WERI-Rb-1 (cell line): ENCODE measurements at regions not wholly inside any gene's neighbourhood (a gene's known extent, or its start where the extent isn't known, plus 50 kb on each side); places are given as distances from the start of the nearest gene placed in this dataset.

Source experiments
- DNase-seq: peaks from one replicate; pipeline ENCODE4 v3.0.0-alpha.2; 2020
- H3K27ac ChIP-seq: fragments of 250-450 bp; sonication (Bioruptor Pico); 2 replicates; pipeline ENCODE4 v1.5.1; 2020; ENCODE audit warnings: mild to moderate bottlenecking, moderate library complexity
- H3K27me3 ChIP-seq: fragments of 250-450 bp; sonication (Bioruptor Pico); 2 replicates; pipeline ENCODE4 v1.5.1; 2021; ENCODE audit warnings: mild to moderate bottlenecking, low read depth, moderate library complexity; ENCODE audit not compliant: insufficient read depth, severe bottlenecking
- H3K36me3 ChIP-seq: fragments of 250-450 bp; sonication (Bioruptor Pico); 2 replicates; pipeline ENCODE4 v1.5.1; 2020; ENCODE audit warnings: mild to moderate bottlenecking, moderate library complexity
- H3K4me3 ChIP-seq: 2 replicates; pipeline ENCODE4 v1.5.1; 2011; ENCODE audit warnings: low read depth, mild to moderate bottlenecking, control low read depth, low read length
- H3K9me3 ChIP-seq: fragments of 250-450 bp; sonication (Bioruptor Pico); 2 replicates; pipeline ENCODE4 v1.5.1; 2021; ENCODE audit warnings: mild to moderate bottlenecking, moderate library complexity; ENCODE audit not compliant: severe bottlenecking
- TF ChIP-seq, protein P1 (sequence below): IDR thresholded peaks from 2 replicates; pipeline ENCODE4 v1.5.1; 2011; ENCODE audit warnings: low read depth, mild to moderate bottlenecking, control low read depth, inconsistent platforms, low read length

DNA sequence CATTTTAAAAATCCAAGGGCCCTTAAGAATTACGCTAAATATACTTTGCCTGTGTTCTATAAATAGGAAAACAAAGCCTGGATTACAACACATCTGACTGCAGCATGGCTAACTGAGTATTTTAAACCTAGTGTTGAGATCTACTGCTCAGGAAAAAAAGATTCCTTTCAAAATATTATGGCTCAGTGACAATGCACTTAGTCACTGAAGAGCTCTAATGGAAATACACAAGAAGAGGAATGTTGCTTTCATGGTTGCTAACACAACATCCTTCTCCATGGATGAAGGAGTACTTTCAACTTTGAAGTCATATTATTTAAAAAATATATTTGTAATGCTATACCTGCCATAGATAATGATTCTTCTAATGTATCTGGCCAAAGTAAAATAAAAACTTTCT is 248.3 kb upstream of the NEGR1 start:
- no peak for DNase-seq
- no peaks in the 10 kb centered on the region for H3K9me3 ChIP-seq
- H3K36me3 ChIP-seq = no peaks in the 10 kb centered on the region
- TF ChIP-seq, protein P1, sequence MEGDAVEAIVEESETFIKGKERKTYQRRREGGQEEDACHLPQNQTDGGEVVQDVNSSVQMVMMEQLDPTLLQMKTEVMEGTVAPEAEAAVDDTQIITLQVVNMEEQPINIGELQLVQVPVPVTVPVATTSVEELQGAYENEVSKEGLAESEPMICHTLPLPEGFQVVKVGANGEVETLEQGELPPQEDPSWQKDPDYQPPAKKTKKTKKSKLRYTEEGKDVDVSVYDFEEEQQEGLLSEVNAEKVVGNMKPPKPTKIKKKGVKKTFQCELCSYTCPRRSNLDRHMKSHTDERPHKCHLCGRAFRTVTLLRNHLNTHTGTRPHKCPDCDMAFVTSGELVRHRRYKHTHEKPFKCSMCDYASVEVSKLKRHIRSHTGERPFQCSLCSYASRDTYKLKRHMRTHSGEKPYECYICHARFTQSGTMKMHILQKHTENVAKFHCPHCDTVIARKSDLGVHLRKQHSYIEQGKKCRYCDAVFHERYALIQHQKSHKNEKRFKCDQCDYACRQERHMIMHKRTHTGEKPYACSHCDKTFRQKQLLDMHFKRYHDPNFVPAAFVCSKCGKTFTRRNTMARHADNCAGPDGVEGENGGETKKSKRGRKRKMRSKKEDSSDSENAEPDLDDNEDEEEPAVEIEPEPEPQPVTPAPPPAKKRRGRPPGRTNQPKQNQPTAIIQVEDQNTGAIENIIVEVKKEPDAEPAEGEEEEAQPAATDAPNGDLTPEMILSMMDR = no peak
- H3K4me3 ChIP-seq = no peak overlapping the region
- H3K27me3 ChIP-seq = no peaks in the 10 kb centered on the region
- H3K27ac ChIP-seq = no peak overlapping the region

DNA sequence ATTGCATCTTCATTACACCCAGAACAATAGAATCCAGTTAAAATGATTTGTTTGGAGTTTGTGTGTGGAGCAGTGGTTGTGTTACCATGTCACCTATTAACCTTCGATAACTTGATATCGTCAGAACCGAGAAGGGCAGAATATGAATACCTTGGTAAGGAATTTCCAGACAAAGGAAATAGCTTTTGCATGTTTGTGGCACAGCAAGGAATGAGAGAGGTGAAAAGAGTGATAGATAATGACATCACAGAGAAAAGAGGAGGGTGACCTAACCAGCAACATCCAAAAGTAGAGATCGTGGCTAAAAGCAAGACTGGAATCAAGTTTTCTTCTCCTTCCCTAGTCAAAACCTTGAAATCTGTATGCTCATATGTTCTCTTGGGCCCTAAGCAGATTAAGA is 244.6 kb upstream of the NEGR1 start:
- H3K9me3 ChIP-seq = no peaks in the 10 kb centered on the region
- no peak overlapping the region for H3K4me3 ChIP-seq
- no peaks in the 10 kb centered on the region for H3K36me3 ChIP-seq
- no peak overlapping the region for H3K27ac ChIP-seq
- TF ChIP-seq, protein P1 = no peak
- H3K27me3 ChIP-seq = no peaks in the 10 kb centered on the region
- no peak for DNase-seq

DNA sequence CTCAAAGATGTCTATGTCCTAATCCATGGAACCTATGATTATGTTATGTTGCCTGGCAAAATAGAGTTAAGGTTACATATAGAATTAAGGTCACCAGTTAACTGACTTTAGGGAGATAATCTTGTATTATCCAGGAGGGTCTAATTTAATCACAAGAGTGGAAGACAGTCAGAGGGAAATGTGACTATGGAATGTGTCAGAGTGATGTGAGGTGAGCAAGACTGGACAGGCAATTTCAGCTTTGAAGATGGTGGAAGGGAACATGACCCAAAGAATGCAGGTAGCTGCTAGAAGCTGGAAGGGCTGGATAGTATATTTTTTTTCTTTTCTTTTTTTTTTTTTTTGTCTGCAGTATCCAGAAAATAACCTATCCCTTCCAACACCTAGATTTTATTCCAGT is 241.7 kb upstream of the NEGR1 start:
- Histone ChIP-seq H3K9me3 (no peaks in the 10 kb centered on the region), H3K27me3 (no peaks in the 10 kb centered on the region), H3K4me3 (no peak overlapping the region), H3K36me3 (no peaks in the 10 kb centered on the region), H3K27ac (no peak overlapping the region)
- DNase-seq = no peak
- TF ChIP-seq, protein P1 = no peak

DNA sequence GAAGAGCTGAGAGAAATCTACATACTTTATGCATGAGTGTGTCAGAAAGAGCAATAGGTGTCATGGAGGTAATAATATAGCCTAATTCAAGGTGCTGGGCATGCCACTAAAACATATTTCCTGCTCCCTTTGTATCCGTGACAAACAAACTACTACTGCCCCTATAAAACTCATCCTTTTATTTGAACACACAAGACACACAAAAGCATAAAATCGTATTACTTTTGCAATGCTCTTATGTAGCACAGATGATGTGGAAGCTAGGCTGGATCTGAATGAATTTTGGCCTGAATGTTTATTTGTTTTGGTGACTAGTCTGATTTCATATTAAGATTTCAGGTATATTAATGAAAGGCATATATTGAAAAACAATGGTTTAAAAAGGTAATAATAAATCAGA is 239.3 kb upstream of the NEGR1 start:
- Histone ChIP-seq H3K9me3 (no peaks in the 10 kb centered on the region), H3K36me3 (no peaks in the 10 kb centered on the region), H3K4me3 (no peak overlapping the region), H3K27ac (no peak overlapping the region), H3K27me3 (no peaks in the 10 kb centered on the region)
- TF ChIP-seq, protein P1 = no peak
- DNase-seq = no peak

DNA sequence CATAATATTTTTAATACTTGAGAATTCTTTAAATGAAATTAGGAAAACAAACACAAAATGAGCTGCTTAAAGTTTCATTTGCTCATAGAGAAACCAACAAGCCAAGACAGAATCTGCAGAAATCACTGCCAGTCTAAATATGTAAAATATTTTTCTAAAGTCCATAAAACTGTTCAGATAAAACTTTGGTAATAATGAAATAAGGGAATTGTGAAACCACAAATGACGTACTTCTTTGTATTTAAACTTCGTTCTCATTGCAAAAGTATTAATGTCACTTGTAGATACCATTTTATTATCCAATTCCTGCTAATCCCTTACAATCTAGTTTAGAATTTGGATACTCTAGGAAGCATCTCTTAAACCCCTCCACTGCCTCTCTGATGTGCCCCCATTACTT is 234.5 kb upstream of the NEGR1 start:
- Histone ChIP-seq H3K36me3 (no peaks in the 10 kb centered on the region), H3K27me3 (no peaks in the 10 kb centered on the region), H3K9me3 (no peaks in the 10 kb centered on the region), H3K27ac (no peak overlapping the region), H3K4me3 (no peak overlapping the region)
- TF ChIP-seq, protein P1 = no peak
- DNase-seq = no peak

DNA sequence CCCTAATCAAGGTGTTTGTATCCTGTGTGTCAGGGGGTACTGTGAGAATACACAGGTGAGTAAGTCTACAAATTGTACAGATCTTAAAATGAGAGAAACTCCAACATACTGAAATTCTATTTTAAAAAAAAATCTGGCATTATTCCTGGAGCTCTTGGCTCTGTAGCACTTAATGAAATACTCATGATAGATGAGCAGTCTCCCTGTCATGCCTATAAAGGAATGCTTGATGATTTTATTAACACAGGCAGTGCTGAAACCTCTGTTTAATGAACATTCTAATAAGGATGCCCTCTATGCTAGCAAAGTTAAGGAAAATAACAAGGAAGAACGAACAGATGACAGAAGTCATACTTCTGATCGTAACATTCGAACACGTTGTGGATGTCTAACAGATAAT is 233.9 kb upstream of the NEGR1 start:
- no peak for DNase-seq
- no peaks in the 10 kb centered on the region for H3K27me3 ChIP-seq
- TF ChIP-seq, protein P1 = no peak
- H3K36me3 ChIP-seq = no peaks in the 10 kb centered on the region
- H3K4me3 ChIP-seq = no peak overlapping the region
- H3K27ac ChIP-seq = no peak overlapping the region
- no peaks in the 10 kb centered on the region for H3K9me3 ChIP-seq
